ENCODE measurements at regions not wholly inside any gene's neighbourhood (a gene's known extent, or its start where the extent isn't known, plus 50 kb on each side); places are given as distances from the start of the nearest gene placed in this dataset.

DNA sequence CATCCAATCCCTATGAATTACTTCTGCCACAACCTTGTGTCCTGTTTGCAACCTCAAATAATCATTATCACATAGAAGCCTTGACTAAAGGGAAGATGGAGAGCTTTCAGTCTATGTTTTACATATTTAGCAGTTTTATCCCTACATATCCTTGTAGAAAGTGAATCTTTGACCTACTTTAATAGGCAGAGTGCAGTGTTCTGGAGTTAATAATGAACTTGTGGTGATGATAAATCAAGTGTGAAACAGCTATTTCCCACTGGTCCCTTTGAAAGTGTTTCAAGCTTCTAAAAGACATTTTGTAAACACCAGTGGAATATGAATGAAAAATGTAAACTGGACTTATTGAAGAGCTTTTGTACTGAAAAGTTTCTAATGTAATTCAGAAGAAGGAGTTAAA, 406.7 kb downstream of the GABRG2 start:
- TF ChIP-seq, protein P1, sequence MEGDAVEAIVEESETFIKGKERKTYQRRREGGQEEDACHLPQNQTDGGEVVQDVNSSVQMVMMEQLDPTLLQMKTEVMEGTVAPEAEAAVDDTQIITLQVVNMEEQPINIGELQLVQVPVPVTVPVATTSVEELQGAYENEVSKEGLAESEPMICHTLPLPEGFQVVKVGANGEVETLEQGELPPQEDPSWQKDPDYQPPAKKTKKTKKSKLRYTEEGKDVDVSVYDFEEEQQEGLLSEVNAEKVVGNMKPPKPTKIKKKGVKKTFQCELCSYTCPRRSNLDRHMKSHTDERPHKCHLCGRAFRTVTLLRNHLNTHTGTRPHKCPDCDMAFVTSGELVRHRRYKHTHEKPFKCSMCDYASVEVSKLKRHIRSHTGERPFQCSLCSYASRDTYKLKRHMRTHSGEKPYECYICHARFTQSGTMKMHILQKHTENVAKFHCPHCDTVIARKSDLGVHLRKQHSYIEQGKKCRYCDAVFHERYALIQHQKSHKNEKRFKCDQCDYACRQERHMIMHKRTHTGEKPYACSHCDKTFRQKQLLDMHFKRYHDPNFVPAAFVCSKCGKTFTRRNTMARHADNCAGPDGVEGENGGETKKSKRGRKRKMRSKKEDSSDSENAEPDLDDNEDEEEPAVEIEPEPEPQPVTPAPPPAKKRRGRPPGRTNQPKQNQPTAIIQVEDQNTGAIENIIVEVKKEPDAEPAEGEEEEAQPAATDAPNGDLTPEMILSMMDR (conservative IDR thresholded peaks at IDR 0.05), result no peak
- TF ChIP-seq ZFX (IDR thresholded peaks at IDR 0.05), result no peak

Measured in C4-2B (cell line).